Liver (tissue), 8 donors: ENCODE measurements at regions not wholly inside any gene's neighbourhood (a gene's known extent, or its start where the extent isn't known, plus 50 kb on each side); places are given as distances from the start of the nearest gene placed in this dataset.

Experiments
- DNase-seq: peaks from one replicate; pipeline ENCODE4 v3.0.0-alpha.2; 2017; ENCODE audit warnings: low spot score
- H3K27ac ChIP-seq, 2 donors: one replicate each; pipeline ENCODE4 v1.7.0; 2013; ENCODE audit warnings: inconsistent platforms in 2 of 2, low read length in 2 of 2, control low read depth in 1 of 2, low read depth in 1 of 2, mild to moderate bottlenecking in 1 of 2
- H3K27me3 ChIP-seq, 4 donors: one replicate each; pipeline versions ENCODE4 v1.6.1 to v1.7.0; 2013; ENCODE audit warnings: low read length in 3 of 4, inconsistent platforms in 1 of 4, mild to moderate bottlenecking in 1 of 4, moderate library complexity in 1 of 4; ENCODE audit not compliant: control insufficient read depth in 4 of 4, insufficient read depth in 4 of 4
- H3K36me3 ChIP-seq, 4 donors: one replicate each; pipeline versions ENCODE4 v1.6.1 to v1.7.0; 2013; ENCODE audit warnings: low read length in 3 of 4, mild to moderate bottlenecking in 3 of 4, low read depth in 1 of 4, moderate library complexity in 1 of 4; ENCODE audit not compliant: control insufficient read depth in 4 of 4, insufficient read depth in 3 of 4
- H3K4me1 ChIP-seq, 4 donors: one replicate each; pipeline versions ENCODE4 v1.6.1 to v1.7.0; 2013; ENCODE audit warnings: low read length in 3 of 4, mild to moderate bottlenecking in 3 of 4, moderate library complexity in 1 of 4; ENCODE audit not compliant: control insufficient read depth in 4 of 4, insufficient read depth in 4 of 4
- H3K4me3 ChIP-seq, 3 donors: one replicate each; pipeline versions ENCODE4 v1.6.1 to v1.7.0; 2013; ENCODE audit warnings: low read length in 3 of 3, control low read depth in 1 of 3, low read depth in 1 of 3, mild to moderate bottlenecking in 1 of 3
- H3K9ac ChIP-seq, 2 donors: one replicate each; pipeline ENCODE4 v1.7.0; 2013; ENCODE audit warnings: low read length in 2 of 2, mild to moderate bottlenecking in 2 of 2, moderate library complexity in 2 of 2, control low read depth in 1 of 2, low read depth in 1 of 2
- H3K9me3 ChIP-seq, 4 donors: one replicate each; pipeline versions ENCODE4 v1.6.1 to v1.7.0; 2013; ENCODE audit warnings: low read length in 3 of 4; ENCODE audit not compliant: control insufficient read depth in 4 of 4
- ATF3 ChIP-seq: IDR thresholded peaks from 2 replicates; pipeline ENCODE4 v1.6.1; 2016; ENCODE audit warnings: antibody characterized with exemption
- CTCF ChIP-seq: fragments of 150-350 bp; IDR thresholded peaks from 2 replicates; pipeline ENCODE4 v1.5.1; 2017; ENCODE audit warnings: improper control_type of control experiment, low read depth, low read length; ENCODE audit not compliant: missing input control
- EGR1 ChIP-seq, 2 donors: IDR thresholded peaks; 2 replicates each; pipeline ENCODE4 v1.6.1; 2016 to 2018; ENCODE audit warnings: antibody characterized with exemption in 2 of 2, low read depth in 2 of 2
- FOXA1 ChIP-seq: IDR thresholded peaks from 2 replicates; pipeline ENCODE4 v1.6.1; 2016; ENCODE audit warnings: antibody characterized with exemption
- FOXA2 ChIP-seq: IDR thresholded peaks from 2 replicates; pipeline ENCODE4 v1.6.1; 2016; ENCODE audit warnings: antibody characterized with exemption
- GABPA ChIP-seq, 2 donors: IDR thresholded peaks in 1 of 2; conservative IDR thresholded peaks in 1 of 2; 2 replicates each; pipeline ENCODE4 v1.6.1; 2016; ENCODE audit warnings: antibody characterized with exemption in 2 of 2, mild to moderate bottlenecking in 1 of 2, moderate library complexity in 1 of 2
- HNF4A ChIP-seq, 2 donors: conservative IDR thresholded peaks; 2 replicates each; pipeline ENCODE4 v1.6.1; 2016; ENCODE audit warnings: antibody characterized with exemption in 2 of 2, mild to moderate bottlenecking in 2 of 2
- HNF4G ChIP-seq: IDR thresholded peaks from 2 replicates; pipeline ENCODE4 v1.6.1; 2016; ENCODE audit warnings: antibody characterized with exemption
- JUND ChIP-seq, 2 donors: IDR thresholded peaks; 2 replicates each; pipeline ENCODE4 v1.6.1; 2016; ENCODE audit warnings: antibody characterized with exemption in 2 of 2
- MAX ChIP-seq: IDR thresholded peaks from 2 replicates; pipeline ENCODE4 v1.6.1; 2016; ENCODE audit warnings: antibody characterized with exemption
- NR2F2 ChIP-seq: IDR thresholded peaks from 2 replicates; pipeline ENCODE4 v1.6.1; 2016; ENCODE audit warnings: antibody characterized with exemption
- RAD21 ChIP-seq, 2 donors: IDR thresholded peaks; 2 replicates each; pipeline ENCODE4 v1.6.1; 2016; ENCODE audit warnings: antibody characterized with exemption in 2 of 2, mild to moderate bottlenecking in 2 of 2
- REST ChIP-seq: IDR thresholded peaks from 2 replicates; pipeline ENCODE4 v1.6.1; 2016; ENCODE audit warnings: antibody characterized with exemption, mild to moderate bottlenecking
- RXRA ChIP-seq, 2 donors: IDR thresholded peaks; 2 replicates each; pipeline ENCODE4 v1.6.1; 2017 to 2018; ENCODE audit warnings: antibody characterized with exemption in 2 of 2, mild to moderate bottlenecking in 1 of 2
- SP1 ChIP-seq: IDR thresholded peaks from 2 replicates; pipeline ENCODE4 v1.6.1; 2018; ENCODE audit warnings: antibody characterized with exemption, mild to moderate bottlenecking
- TAF1 ChIP-seq: conservative IDR thresholded peaks from 2 replicates; pipeline ENCODE4 v1.6.1; 2016; ENCODE audit warnings: antibody characterized with exemption, mild to moderate bottlenecking
- YY1 ChIP-seq: IDR thresholded peaks from 2 replicates; pipeline ENCODE4 v1.6.1; 2016; ENCODE audit warnings: antibody characterized with exemption, mild to moderate bottlenecking
- ZBTB33 ChIP-seq: IDR thresholded peaks from 2 replicates; pipeline ENCODE4 v1.6.1; 2016; ENCODE audit warnings: antibody characterized with exemption
- WGBS: extraction: QIAGEN DNeasy Blood & Tissue Kit; methylation state at CpG from one replicate; pipeline ENCODE4 v1.1.7; 2013; 5-methylcytosine and 5-hydroxymethylcytosine counted together
- donor health status: healthy.
- donor health status: healthy.
- donor health status: healthy.
- donor health status: healthy.
- donor health status: healthy.

- Histone ChIP-seq H3K27ac (no peak overlapping the region), H3K4me3 (no peak overlapping the region), H3K27me3 (no peaks in the 10 kb centered on the region), H3K36me3 (no peaks in the 10 kb centered on the region), H3K9me3 (no peaks in the 10 kb centered on the region), H3K4me1 (no peaks in the 10 kb centered on the region), H3K9ac (no peak overlapping the region)
- TF ChIP-seq EGR1 (IDR thresholded peaks at IDR 0.05; ENCODE audit: low read depth in 2 of 2): no peak
- TF ChIP-seq TAF1: no peak
- TF ChIP-seq RAD21 (IDR thresholded peaks at IDR 0.05): no peak
- TF ChIP-seq YY1: no peak
- no peak for TF ChIP-seq HNF4G
- TF ChIP-seq MAX: no peak
- no peak for TF ChIP-seq JUND (IDR thresholded peaks at IDR 0.05)
- no peak for TF ChIP-seq CTCF
- TF ChIP-seq SP1: no peak
- TF ChIP-seq FOXA1: no peak
- TF ChIP-seq GABPA (IDR thresholded peaks at IDR 0.05 in 1 of 2, conservative IDR thresholded peaks at IDR 0.05 in 1 of 2): no peak
- TF ChIP-seq REST: no peak
- no peak for TF ChIP-seq RXRA (IDR thresholded peaks at IDR 0.05)
- no peak for TF ChIP-seq NR2F2
- no peak for TF ChIP-seq ZBTB33
- no peak for TF ChIP-seq HNF4A (conservative IDR thresholded peaks at IDR 0.05)
- no peak for TF ChIP-seq ATF3
- no peak for TF ChIP-seq FOXA2
- no peak for DNase-seq
- 58% methylated on average over 3 of the region's 3 CpGs for WGBS
Measured at GRCh38 chr1:239744851-239745250, 346.8 kb upstream of the FMN2 start.
